KG1 (cell line): ENCODE measurements at regions not wholly inside any gene's neighbourhood (a gene's known extent, or its start where the extent isn't known, plus 50 kb on each side); places are given as distances from the start of the nearest gene placed in this dataset.

Experiments used
- DNase-seq: peaks from one replicate; lab custom pipeline; 2025; lab: John Stamatoyannopoulos, UW

- DNase-seq, result no peak
Observed at GRCh38 chr3:99542767-99543518, 95.5 kb upstream of the COL8A1 start.

GRCh38 chr3:99541181-99541580 is 97.2 kb upstream of the COL8A1 start:
- no peak for DNase-seq

GRCh38 chr3:99537416-99537815 is 101.0 kb upstream of the COL8A1 start:
- no peak for DNase-seq

GRCh38 chr3:99536555-99537314 is 101.7 kb upstream of the COL8A1 start:
- no peak for DNase-seq

GRCh38 chr3:99534951-99535704 is 103.3 kb upstream of the COL8A1 start:
- DNase-seq, result no peak

- DNase-seq, result no peak
Observed at GRCh38 chr3:99532246-99532645, 106.1 kb upstream of the COL8A1 start.

GRCh38 chr3:99529265-99529664 is 109.1 kb upstream of the COL8A1 start:
- no peak for DNase-seq

GRCh38 chr3:99526921-99527320 is 111.5 kb upstream of the COL8A1 start:
- no peak for DNase-seq

- DNase-seq, result no peak
Observed at GRCh38 chr3:99524559-99524958, 113.8 kb upstream of the COL8A1 start.

- no peak for DNase-seq
Observed at GRCh38 chr3:99523431-99524127, 114.8 kb upstream of the COL8A1 start.

- no peak for DNase-seq
Observed at GRCh38 chr3:99522147-99522546, 116.2 kb upstream of the COL8A1 start.

- DNase-seq, result no peak
Observed at GRCh38 chr3:99521551-99521950, 116.8 kb upstream of the COL8A1 start.

GRCh38 chr3:99520513-99520912 is 117.9 kb upstream of the COL8A1 start:
- no peak for DNase-seq

- DNase-seq, result no peak
Observed at GRCh38 chr3:99516936-99517335, 121.5 kb upstream of the COL8A1 start.

- DNase-seq, result no peak
Observed at GRCh38 chr3:99515891-99516290, 122.5 kb upstream of the COL8A1 start.

- DNase-seq, result no peak
Observed at GRCh38 chr3:99509224-99509623, 129.2 kb upstream of the COL8A1 start.

GRCh38 chr3:99508191-99508590 is 130.2 kb upstream of the COL8A1 start:
- no peak for DNase-seq

- no peak for DNase-seq
Observed at GRCh38 chr3:99505646-99506269, 132.6 kb upstream of the COL8A1 start.

- no peak for DNase-seq
Observed at GRCh38 chr3:99505200-99505599, 133.2 kb upstream of the COL8A1 start.

- no peak for DNase-seq
Observed at GRCh38 chr3:99504258-99504657, 134.1 kb upstream of the COL8A1 start.

- no peak for DNase-seq
Observed at GRCh38 chr3:99503350-99503749, 135.0 kb upstream of the COL8A1 start.

- DNase-seq, result no peak
Observed at GRCh38 chr3:99502871-99503270, 135.5 kb upstream of the COL8A1 start.
